ENCODE measurements at regions not wholly inside any gene's neighbourhood (a gene's known extent, or its start where the extent isn't known, plus 50 kb on each side); places are given as distances from the start of the nearest gene placed in this dataset.

DNA sequence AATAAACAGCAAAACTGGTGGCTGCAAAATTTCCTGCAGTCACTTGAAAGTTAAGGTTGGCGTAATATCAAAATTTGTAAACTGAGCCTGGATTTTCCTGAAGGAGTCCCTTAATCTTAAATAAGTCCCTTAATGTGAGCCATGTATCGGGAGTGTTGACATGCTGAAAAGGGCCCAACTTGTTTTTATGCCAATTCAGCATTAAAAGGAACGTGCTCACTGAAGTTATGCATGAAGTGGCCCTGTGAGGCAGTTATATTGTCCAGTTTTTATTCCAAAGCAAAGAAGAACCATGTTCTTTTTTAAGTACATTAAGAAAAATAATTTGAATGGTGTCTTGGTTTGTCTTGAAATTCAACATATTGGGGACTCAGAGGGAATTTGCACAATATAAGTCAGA, 1766.9 kb downstream of the SLITRK1 start:
- no peak for TF ChIP-seq POLR2A (IDR thresholded peaks at IDR 0.05)
- TF ChIP-seq, protein P1, sequence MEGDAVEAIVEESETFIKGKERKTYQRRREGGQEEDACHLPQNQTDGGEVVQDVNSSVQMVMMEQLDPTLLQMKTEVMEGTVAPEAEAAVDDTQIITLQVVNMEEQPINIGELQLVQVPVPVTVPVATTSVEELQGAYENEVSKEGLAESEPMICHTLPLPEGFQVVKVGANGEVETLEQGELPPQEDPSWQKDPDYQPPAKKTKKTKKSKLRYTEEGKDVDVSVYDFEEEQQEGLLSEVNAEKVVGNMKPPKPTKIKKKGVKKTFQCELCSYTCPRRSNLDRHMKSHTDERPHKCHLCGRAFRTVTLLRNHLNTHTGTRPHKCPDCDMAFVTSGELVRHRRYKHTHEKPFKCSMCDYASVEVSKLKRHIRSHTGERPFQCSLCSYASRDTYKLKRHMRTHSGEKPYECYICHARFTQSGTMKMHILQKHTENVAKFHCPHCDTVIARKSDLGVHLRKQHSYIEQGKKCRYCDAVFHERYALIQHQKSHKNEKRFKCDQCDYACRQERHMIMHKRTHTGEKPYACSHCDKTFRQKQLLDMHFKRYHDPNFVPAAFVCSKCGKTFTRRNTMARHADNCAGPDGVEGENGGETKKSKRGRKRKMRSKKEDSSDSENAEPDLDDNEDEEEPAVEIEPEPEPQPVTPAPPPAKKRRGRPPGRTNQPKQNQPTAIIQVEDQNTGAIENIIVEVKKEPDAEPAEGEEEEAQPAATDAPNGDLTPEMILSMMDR (IDR thresholded peaks at IDR 0.05) = no peak
- TF ChIP-seq POLR2AphosphoS5 (IDR thresholded peaks at IDR 0.05) = no peak

Measured in sigmoid colon (tissue), 4 donors.